ENCODE measurements at regions not wholly inside any gene's neighbourhood (a gene's known extent, or its start where the extent isn't known, plus 50 kb on each side); places are given as distances from the start of the nearest gene placed in this dataset.

- TF ChIP-seq POLR2A (IDR thresholded peaks at IDR 0.05) (no peak), CTCF (IDR thresholded peaks at IDR 0.05) (no peak), POLR2AphosphoS5 (IDR thresholded peaks at IDR 0.05) (no peak), EP300 (IDR thresholded peaks at IDR 0.05) (no peak)
Measured at GRCh38 chr5:90099099-90099498, 310.5 kb downstream of the CETN3 start.
